Suprapubic skin (tissue), 4 donors: ENCODE measurements at regions not wholly inside any gene's neighbourhood (a gene's known extent, or its start where the extent isn't known, plus 50 kb on each side); places are given as distances from the start of the nearest gene placed in this dataset.

Experiments
- DNase-seq, 2 donors: peaks; one replicate each; pipeline ENCODE4 v3.0.0-alpha.2; 2019; ENCODE audit warnings: low spot score in 2 of 2
- H3K27ac ChIP-seq: fragments of 200-600 bp; sonication (generic); one replicate; pipeline ENCODE4 v1.5.1; 2019
- H3K27me3 ChIP-seq: fragments of 200-600 bp; sonication (generic); one replicate; pipeline ENCODE4 v1.5.1; 2019
- H3K36me3 ChIP-seq: fragments of 200-600 bp; sonication (generic); one replicate; pipeline ENCODE4 v1.5.1; 2019
- H3K4me1 ChIP-seq: fragments of 200-600 bp; sonication (generic); one replicate; pipeline ENCODE4 v1.5.1; 2019
- H3K4me3 ChIP-seq: fragments of 200-600 bp; sonication (generic); one replicate; pipeline ENCODE4 v1.5.1; 2019; ENCODE audit warnings: mild to moderate bottlenecking
- H3K9me3 ChIP-seq: fragments of 200-600 bp; sonication (generic); one replicate; pipeline ENCODE4 v1.5.1; 2019
- EP300 ChIP-seq: sonication (generic); formaldehyde crosslinking; IDR thresholded peaks from one replicate; pipeline ENCODE4 v1.6.1; 2017; ENCODE audit warnings: antibody characterized with exemption
- POLR2A ChIP-seq, 2 donors: fragments of 450-650 bp; IDR thresholded peaks; one replicate each; pipeline ENCODE4 v1.6.1; 2017; ENCODE audit warnings: antibody characterized with exemption in 2 of 2, mild to moderate bottlenecking in 2 of 2, moderate library complexity in 2 of 2
- POLR2AphosphoS5 ChIP-seq, 3 donors: sonication (generic); formaldehyde crosslinking; IDR thresholded peaks; one replicate each; pipeline ENCODE4 v1.6.1; 2017; ENCODE audit warnings: antibody characterized with exemption in 3 of 3
- WGBS: methylation state at CpG from one replicate; pipeline ENCODE4 v1.1.5; 2018; 5-methylcytosine and 5-hydroxymethylcytosine counted together
- TF ChIP-seq, protein P1 (sequence below), 2 donors: fragments of 200-600 bp in 1 of 2; fragments of 450-650 bp in 1 of 2; sonication (generic) in 1 of 2; IDR thresholded peaks; one replicate each; pipeline ENCODE4 v1.5.1; 2016 to 2019; ENCODE audit warnings: antibody characterized with exemption in 2 of 2, mild to moderate bottlenecking in 1 of 2, moderate library complexity in 1 of 2

DNA sequence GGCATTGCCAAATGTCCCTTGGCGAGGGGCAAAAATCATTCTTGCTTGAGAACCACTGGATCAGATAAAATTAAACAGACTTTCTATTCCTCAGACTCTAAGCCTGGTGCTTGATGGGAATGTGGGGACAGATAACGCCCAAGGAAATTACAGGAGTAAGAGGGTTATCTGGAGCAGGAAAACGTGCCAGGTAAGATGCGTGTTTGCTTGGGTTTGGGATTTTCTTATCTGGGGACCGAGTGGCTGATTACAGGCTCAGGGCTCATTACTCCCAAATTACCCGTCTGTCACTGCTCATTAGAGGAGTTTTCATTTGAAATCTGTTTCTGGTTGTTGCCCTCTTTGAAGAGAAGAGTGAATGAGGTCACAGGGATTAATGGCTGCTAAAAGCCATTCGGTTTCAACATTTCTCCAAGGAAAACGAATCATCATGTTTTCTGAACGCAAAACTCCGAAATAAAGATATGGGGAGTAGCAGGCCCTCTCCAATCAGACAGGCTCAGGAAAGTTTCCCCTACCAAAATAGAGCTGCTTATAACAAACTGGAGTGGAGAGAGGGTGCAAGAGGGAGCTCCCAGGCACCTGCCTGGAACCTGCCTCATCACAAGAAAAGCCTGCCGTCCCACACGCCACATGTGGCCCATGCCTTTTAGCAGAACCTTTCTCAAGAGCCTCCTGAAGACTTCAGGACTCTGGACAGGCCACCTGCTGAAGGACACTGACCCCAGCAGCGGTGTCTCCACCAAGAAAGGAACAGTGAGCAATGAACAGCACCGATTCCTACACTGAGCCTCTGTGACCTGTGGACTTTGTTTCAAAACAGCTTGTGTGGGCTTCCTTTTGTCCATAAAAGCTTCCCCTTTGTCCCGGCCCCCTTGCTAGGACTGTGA lies 136.4 kb downstream of the ICE1 start:
- H3K4me3 ChIP-seq: no peak overlapping the region
- DNase-seq: no peak
- no peaks in the 10 kb centered on the region for H3K36me3 ChIP-seq
- no peaks in the 10 kb centered on the region for H3K9me3 ChIP-seq
- H3K27me3 ChIP-seq: no peaks in the 10 kb centered on the region
- H3K4me1 ChIP-seq: no peaks in the 10 kb centered on the region
- no peak for TF ChIP-seq EP300
- TF ChIP-seq POLR2A (IDR thresholded peaks at IDR 0.05): no peak
- TF ChIP-seq POLR2AphosphoS5 (IDR thresholded peaks at IDR 0.05): no peak
- TF ChIP-seq, protein P1, sequence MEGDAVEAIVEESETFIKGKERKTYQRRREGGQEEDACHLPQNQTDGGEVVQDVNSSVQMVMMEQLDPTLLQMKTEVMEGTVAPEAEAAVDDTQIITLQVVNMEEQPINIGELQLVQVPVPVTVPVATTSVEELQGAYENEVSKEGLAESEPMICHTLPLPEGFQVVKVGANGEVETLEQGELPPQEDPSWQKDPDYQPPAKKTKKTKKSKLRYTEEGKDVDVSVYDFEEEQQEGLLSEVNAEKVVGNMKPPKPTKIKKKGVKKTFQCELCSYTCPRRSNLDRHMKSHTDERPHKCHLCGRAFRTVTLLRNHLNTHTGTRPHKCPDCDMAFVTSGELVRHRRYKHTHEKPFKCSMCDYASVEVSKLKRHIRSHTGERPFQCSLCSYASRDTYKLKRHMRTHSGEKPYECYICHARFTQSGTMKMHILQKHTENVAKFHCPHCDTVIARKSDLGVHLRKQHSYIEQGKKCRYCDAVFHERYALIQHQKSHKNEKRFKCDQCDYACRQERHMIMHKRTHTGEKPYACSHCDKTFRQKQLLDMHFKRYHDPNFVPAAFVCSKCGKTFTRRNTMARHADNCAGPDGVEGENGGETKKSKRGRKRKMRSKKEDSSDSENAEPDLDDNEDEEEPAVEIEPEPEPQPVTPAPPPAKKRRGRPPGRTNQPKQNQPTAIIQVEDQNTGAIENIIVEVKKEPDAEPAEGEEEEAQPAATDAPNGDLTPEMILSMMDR (IDR thresholded peaks at IDR 0.05): no peak
- 66% methylated on average over 14 of the region's 15 CpGs for WGBS
- no peak overlapping the region for H3K27ac ChIP-seq

DNA sequence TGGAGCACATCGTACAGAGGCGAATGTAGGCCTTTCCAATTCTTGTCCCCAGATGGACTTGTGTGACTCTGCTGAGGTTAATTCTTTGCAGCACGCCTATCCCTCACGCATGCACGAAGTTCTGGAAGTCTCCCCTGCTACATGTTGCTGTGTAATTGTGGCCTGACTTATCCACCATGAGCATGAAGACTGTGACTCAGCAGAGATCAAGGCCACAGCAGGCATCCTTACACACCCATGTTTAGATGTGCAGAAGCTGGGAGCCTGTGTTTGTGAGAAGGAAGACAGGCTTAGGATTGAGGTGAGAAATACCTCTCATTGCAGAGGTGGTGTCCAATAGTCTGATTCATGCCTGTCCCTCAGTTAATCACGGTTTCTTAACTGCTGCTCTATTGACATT lies 135.6 kb downstream of the ICE1 start:
- WGBS: 79% methylated on average over 6 of the region's 6 CpGs

DNA sequence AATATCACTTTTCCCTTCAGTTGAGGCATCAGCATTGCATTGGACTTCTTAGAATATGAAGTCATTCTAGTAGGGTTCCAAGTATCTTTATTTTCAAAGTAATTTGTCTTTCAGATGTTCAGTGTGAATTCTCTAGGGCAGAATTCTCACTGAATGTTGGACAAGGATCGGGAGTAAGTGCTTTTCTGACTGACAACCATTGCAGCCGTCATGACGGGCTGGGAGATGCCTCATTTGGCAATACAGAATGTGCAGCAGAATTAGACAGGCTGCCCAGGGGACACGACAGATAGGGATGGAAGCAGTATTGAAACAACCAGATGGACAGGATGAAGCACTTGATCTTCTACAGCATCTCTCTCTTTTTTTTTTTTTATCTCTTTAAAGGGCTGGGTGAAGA lies 129.0 kb downstream of the ICE1 start:
- DNase-seq: no peak
- H3K27me3 ChIP-seq: peaks cover 3% of the 10 kb centered on the region
- no peak overlapping the region for H3K27ac ChIP-seq
- TF ChIP-seq POLR2AphosphoS5 (IDR thresholded peaks at IDR 0.05) (no peak), POLR2A (IDR thresholded peaks at IDR 0.05) (no peak), EP300 (no peak)
- TF ChIP-seq, protein P1 (IDR thresholded peaks at IDR 0.05): no peak
- H3K4me3 ChIP-seq: no peak overlapping the region
- 67% methylated on average over 4 of the region's 4 CpGs for WGBS
- H3K36me3 ChIP-seq: no peaks in the 10 kb centered on the region
- peaks cover 3% of the 10 kb centered on the region for H3K9me3 ChIP-seq
- no peaks in the 10 kb centered on the region for H3K4me1 ChIP-seq

More for the DNA sequence above, 135.6 kb downstream of the ICE1 start:
- Histone ChIP-seq H3K27ac (no peak overlapping the region), H3K36me3 (no peaks in the 10 kb centered on the region), H3K27me3 (no peaks in the 10 kb centered on the region), H3K4me3 (no peak overlapping the region), H3K9me3 (peaks cover 3% of the 10 kb centered on the region), H3K4me1 (no peaks in the 10 kb centered on the region)
- DNase-seq: no peak
- TF ChIP-seq POLR2A (IDR thresholded peaks at IDR 0.05) (no peak), EP300 (no peak), POLR2AphosphoS5 (IDR thresholded peaks at IDR 0.05) (no peak)

DNA sequence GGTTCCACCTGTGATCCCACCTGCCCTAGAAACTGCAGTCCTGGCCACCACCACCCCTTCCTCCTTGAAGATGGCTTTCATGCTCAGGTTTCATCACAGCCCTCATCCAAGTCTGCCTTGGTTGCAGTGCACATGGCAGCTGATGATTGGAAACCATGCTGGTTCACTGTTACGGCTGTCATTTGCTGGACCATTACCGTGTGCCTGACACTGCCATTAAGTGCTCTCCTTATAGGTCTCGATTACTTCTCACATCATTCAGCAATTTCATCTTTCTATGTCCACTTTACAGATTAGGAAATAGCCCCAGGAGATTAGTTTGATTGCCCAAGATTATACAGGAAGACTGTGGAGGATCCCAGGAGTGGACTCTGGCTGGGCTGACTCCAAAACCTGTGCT lies 123.9 kb downstream of the ICE1 start:
- H3K4me1 ChIP-seq: no peaks in the 10 kb centered on the region
- no peak overlapping the region for H3K4me3 ChIP-seq
- no peak overlapping the region for H3K27ac ChIP-seq
- TF ChIP-seq EP300: no peak
- no peak for TF ChIP-seq POLR2A (IDR thresholded peaks at IDR 0.05)
- TF ChIP-seq POLR2AphosphoS5 (IDR thresholded peaks at IDR 0.05): no peak
- TF ChIP-seq, protein P1 (IDR thresholded peaks at IDR 0.05): no peak
- peaks cover 5% of the 10 kb centered on the region for H3K27me3 ChIP-seq
- WGBS: 81% methylated on average over 3 of the region's 3 CpGs
- H3K36me3 ChIP-seq: no peaks in the 10 kb centered on the region
- H3K9me3 ChIP-seq: no peaks in the 10 kb centered on the region
- no peak for DNase-seq

DNA sequence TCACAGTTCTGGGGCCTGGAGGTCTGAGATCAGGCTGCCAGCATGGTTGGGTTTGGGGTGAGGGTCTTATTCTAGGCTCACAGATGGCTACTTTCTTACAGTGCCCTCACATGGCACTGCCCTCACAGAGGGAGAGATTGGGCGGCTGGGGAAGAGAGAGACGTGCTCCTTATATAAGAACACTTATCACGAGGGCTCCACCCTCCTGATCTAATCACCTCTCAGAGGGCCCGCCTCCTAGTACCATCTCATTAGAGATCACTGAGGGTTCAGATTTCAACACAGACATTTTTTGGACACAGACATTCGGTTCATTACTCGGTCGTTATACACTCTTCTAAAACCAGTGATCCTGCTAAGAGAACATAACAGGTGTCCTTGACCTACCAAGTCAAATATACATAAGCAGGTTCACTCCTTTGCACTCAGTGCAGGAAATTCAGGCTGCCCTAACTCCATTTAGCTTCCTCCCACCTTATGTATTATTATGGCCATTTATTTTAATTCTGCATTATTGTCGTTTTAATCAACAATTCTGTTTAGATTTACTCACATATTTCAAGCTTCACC lies 121.7 kb downstream of the ICE1 start:
- 70% methylated on average over 8 of the region's 8 CpGs for WGBS
- DNase-seq: no peak
- H3K27ac ChIP-seq: no peak overlapping the region
- H3K9me3 ChIP-seq: no peaks in the 10 kb centered on the region
- TF ChIP-seq POLR2A (IDR thresholded peaks at IDR 0.05): no peak
- TF ChIP-seq, protein P1 (IDR thresholded peaks at IDR 0.05): no peak
- no peak for TF ChIP-seq POLR2AphosphoS5 (IDR thresholded peaks at IDR 0.05)
- TF ChIP-seq EP300: no peak
- H3K4me3 ChIP-seq: no peak overlapping the region
- H3K27me3 ChIP-seq: peaks cover 5% of the 10 kb centered on the region
- no peaks in the 10 kb centered on the region for H3K36me3 ChIP-seq
- no peaks in the 10 kb centered on the region for H3K4me1 ChIP-seq
